ENCODE measurements at regions not wholly inside any gene's neighbourhood (a gene's known extent, or its start where the extent isn't known, plus 50 kb on each side); places are given as distances from the start of the nearest gene placed in this dataset.

DNA sequence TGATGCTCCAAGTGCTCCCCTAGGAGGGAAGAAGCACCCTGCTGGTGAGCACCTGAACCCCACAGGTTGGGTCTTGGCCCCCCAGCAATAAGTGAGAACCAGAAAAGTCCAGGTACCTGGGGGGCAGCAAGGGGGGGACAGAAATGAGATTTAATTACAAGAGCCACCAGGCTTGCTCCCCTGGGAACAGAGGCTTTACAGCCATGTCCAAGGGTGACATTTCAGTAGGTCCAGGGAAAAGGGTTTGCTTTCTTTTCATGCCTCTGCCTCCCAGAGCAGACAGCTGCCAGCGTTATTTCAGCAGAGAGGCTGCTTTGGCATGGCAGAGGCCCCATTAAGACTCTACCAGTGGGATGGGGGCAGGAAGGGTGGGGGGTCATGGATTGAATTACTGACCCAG lies 437.7 kb downstream of the BUD13 start (continued):
- TF ChIP-seq, protein P1, sequence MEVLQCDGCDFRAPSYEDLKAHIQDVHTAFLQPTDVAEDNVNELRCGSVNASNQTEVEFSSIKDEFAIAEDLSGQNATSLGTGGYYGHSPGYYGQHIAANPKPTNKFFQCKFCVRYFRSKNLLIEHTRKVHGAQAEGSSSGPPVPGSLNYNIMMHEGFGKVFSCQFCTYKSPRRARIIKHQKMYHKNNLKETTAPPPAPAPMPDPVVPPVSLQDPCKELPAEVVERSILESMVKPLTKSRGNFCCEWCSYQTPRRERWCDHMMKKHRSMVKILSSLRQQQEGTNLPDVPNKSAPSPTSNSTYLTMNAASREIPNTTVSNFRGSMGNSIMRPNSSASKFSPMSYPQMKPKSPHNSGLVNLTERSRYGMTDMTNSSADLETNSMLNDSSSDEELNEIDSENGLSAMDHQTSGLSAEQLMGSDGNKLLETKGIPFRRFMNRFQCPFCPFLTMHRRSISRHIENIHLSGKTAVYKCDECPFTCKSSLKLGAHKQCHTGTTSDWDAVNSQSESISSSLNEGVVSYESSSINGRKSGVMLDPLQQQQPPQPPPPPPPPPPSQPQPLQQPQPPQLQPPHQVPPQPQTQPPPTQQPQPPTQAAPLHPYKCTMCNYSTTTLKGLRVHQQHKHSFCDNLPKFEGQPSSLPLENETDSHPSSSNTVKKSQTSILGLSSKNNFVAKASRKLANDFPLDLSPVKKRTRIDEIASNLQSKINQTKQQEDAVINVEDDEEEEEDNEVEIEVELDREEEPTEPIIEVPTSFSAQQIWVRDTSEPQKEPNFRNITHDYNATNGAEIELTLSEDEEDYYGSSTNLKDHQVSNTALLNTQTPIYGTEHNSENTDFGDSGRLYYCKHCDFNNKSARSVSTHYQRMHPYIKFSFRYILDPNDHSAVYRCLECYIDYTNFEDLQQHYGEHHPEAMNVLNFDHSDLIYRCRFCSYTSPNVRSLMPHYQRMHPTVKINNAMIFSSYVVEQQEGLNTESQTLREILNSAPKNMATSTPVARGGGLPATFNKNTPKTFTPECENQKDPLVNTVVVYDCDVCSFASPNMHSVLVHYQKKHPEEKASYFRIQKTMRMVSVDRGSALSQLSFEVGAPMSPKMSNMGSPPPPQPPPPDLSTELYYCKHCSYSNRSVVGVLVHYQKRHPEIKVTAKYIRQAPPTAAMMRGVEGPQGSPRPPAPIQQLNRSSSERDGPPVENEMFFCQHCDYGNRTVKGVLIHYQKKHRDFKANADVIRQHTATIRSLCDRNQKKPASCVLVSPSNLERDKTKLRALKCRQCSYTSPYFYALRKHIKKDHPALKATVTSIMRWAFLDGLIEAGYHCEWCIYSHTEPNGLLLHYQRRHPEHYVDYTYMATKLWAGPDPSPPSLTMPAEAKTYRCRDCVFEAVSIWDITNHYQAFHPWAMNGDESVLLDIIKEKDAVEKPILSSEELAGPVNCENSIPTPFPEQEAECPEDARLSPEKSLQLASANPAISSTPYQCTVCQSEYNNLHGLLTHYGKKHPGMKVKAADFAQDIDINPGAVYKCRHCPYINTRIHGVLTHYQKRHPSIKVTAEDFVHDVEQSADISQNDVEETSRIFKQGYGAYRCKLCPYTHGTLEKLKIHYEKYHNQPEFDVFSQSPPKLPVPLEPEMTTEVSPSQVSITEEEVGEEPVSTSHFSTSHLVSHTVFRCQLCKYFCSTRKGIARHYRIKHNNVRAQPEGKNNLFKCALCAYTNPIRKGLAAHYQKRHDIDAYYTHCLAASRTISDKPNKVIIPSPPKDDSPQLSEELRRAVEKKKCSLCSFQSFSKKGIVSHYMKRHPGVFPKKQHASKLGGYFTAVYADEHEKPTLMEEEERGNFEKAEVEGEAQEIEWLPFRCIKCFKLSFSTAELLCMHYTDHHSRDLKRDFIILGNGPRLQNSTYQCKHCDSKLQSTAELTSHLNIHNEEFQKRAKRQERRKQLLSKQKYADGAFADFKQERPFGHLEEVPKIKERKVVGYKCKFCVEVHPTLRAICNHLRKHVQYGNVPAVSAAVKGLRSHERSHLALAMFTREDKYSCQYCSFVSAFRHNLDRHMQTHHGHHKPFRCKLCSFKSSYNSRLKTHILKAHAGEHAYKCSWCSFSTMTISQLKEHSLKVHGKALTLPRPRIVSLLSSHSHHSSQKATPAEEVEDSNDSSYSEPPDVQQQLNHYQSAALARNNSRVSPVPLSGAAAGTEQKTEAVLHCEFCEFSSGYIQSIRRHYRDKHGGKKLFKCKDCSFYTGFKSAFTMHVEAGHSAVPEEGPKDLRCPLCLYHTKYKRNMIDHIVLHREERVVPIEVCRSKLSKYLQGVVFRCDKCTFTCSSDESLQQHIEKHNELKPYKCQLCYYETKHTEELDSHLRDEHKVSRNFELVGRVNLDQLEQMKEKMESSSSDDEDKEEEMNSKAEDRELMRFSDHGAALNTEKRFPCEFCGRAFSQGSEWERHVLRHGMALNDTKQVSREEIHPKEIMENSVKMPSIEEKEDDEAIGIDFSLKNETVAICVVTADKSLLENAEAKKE (CRISPR knock-in tag; IDR thresholded peaks at IDR 0.05): no peak
- TF ChIP-seq, protein P2, sequence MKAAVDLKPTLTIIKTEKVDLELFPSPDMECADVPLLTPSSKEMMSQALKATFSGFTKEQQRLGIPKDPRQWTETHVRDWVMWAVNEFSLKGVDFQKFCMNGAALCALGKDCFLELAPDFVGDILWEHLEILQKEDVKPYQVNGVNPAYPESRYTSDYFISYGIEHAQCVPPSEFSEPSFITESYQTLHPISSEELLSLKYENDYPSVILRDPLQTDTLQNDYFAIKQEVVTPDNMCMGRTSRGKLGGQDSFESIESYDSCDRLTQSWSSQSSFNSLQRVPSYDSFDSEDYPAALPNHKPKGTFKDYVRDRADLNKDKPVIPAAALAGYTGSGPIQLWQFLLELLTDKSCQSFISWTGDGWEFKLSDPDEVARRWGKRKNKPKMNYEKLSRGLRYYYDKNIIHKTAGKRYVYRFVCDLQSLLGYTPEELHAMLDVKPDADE (IDR thresholded peaks at IDR 0.05): no peak
- TF ChIP-seq ZNF114 (CRISPR knock-in tag; IDR thresholded peaks at IDR 0.05): no peak

DNA sequence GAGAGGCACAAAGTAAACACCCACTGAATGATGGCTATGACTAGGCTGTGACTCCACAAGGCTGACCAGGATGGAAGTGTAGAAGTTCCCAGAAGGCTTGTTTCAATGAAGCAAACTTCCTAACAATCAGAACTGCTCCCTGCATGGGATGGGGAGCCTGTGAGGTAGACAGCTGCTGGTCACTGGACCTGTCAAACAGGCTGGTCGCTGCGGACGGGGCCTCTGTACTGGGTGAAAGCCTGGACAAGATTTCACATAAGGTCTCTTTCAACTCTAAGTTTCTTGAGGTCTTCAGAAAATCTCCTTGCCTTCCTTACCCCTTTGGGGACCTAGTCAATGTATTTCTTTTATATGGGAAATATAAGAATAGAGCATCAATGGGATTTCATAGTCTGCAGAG lies 438.2 kb downstream of the BUD13 start:
- Histone ChIP-seq H3K4me3 (no peak overlapping the region), H3F3A (replicated peaks; ENCODE audit: low read depth) (no peaks in the 10 kb centered on the region), H3K36me3 (ENCODE audit: insufficient read depth) (no peaks in the 10 kb centered on the region), H4K20me1 (replicated peaks; ENCODE audit: insufficient read depth) (no peaks in the 10 kb centered on the region), H3K4me2 (no peak overlapping the region), H3K27ac (ENCODE audit: low read depth) (no peak overlapping the region), H2AFZ (no peak overlapping the region), H3K9me2 (ENCODE audit: insufficient read depth) (peaks cover 12% of the 10 kb centered on the region; the same call in 1 of the 2 replicates), H3K4me1 (ENCODE audit: insufficient read depth) (peaks cover 20% of the 10 kb centered on the region), H3K79me2 (replicated peaks; ENCODE audit: insufficient read depth) (no peaks in the 10 kb centered on the region), H3K27me3 (ENCODE audit: insufficient read depth) (no peaks in the 10 kb centered on the region)
- Mint-ChIP-seq H3K36me3 (ENCODE audit: low read depth) (no peaks in the 10 kb centered on the region), H3K4me3 (no peak overlapping the region), H3K27ac (no peak overlapping the region), H3K4me1 (peaks cover 14% of the 10 kb centered on the region), H3K9me3 (peaks cover 6% of the 10 kb centered on the region; the same call in 1 of the 3 replicates), H3K27me3 (ENCODE audit: insufficient read depth, low read depth, poor library complexity) (peaks cover 5% of the 10 kb centered on the region)
- ATAC-seq: no peak
- DNase-seq (ENCODE audit: low spot score): no peak
- TF ChIP-seq, protein P1 (CRISPR knock-in tag; IDR thresholded peaks at IDR 0.05): peak; percentile 44; the same call in 1 of the 2 replicates
- TF ChIP-seq, protein P3, sequence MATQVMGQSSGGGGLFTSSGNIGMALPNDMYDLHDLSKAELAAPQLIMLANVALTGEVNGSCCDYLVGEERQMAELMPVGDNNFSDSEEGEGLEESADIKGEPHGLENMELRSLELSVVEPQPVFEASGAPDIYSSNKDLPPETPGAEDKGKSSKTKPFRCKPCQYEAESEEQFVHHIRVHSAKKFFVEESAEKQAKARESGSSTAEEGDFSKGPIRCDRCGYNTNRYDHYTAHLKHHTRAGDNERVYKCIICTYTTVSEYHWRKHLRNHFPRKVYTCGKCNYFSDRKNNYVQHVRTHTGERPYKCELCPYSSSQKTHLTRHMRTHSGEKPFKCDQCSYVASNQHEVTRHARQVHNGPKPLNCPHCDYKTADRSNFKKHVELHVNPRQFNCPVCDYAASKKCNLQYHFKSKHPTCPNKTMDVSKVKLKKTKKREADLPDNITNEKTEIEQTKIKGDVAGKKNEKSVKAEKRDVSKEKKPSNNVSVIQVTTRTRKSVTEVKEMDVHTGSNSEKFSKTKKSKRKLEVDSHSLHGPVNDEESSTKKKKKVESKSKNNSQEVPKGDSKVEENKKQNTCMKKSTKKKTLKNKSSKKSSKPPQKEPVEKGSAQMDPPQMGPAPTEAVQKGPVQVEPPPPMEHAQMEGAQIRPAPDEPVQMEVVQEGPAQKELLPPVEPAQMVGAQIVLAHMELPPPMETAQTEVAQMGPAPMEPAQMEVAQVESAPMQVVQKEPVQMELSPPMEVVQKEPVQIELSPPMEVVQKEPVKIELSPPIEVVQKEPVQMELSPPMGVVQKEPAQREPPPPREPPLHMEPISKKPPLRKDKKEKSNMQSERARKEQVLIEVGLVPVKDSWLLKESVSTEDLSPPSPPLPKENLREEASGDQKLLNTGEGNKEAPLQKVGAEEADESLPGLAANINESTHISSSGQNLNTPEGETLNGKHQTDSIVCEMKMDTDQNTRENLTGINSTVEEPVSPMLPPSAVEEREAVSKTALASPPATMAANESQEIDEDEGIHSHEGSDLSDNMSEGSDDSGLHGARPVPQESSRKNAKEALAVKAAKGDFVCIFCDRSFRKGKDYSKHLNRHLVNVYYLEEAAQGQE (IDR thresholded peaks at IDR 0.05; ENCODE audit: unreplicated experiment): no peak
